HEK293 (cell line): ENCODE measurements at regions not wholly inside any gene's neighbourhood (a gene's known extent, or its start where the extent isn't known, plus 50 kb on each side); places are given as distances from the start of the nearest gene placed in this dataset.

Experiments
- CTCF ChIA-PET: fragments of 350-600 bp; formaldehyde crosslinking; extraction: SDS; loops from one replicate; lab custom pipeline; 2021; ENCODE audit warnings: antibody characterized with exemption; lab: Yijun Ruan, JAX
- POLR2A ChIA-PET: fragments of 300-600 bp; formaldehyde crosslinking; extraction: SDS; loops from one replicate; lab custom pipeline; 2020; ENCODE audit warnings: antibody characterized with exemption, inconsistent platforms; lab: Yijun Ruan, JAX
- H3K27ac ChIP-seq: fragments of 200-500 bp; sonication (Bioruptor generic); 2 replicates; pipeline ENCODE4 v1.5.1; 2014; ENCODE audit warnings: low read depth, low read length, control low read depth, inconsistent platforms; ENCODE audit errors: extremely low read depth
- H3K36me3 ChIP-seq, 2 experiments: fragments of 200-500 bp in 1 of 2; sonication (Bioruptor generic) in 1 of 2; 1 replicate in 1 of 2; 2 replicates in 1 of 2; pipeline ENCODE4 v1.5.1; 2014 to 2017; ENCODE audit warnings: inconsistent platforms in 2 of 2, low read length in 2 of 2; ENCODE audit not compliant: control insufficient read depth in 2 of 2, insufficient read depth in 1 of 2
- H3K4me1 ChIP-seq: fragments of 200-500 bp; sonication (Bioruptor generic); 2 replicates; pipeline ENCODE4 v1.5.1; 2014; ENCODE audit warnings: mild to moderate bottlenecking, low read length, inconsistent platforms; ENCODE audit not compliant: control insufficient read depth, insufficient read depth
- H3K4me3 ChIP-seq: 2 replicates; pipeline ENCODE4 v1.5.1; 2011; ENCODE audit warnings: low read depth, mild to moderate bottlenecking, control low read depth, low read length, moderate library complexity
- H3K9me3 ChIP-seq: fragments of 200-500 bp; sonication (Bioruptor generic); 2 replicates; pipeline ENCODE4 v1.5.1; 2014; ENCODE audit warnings: low read depth, low read length, inconsistent platforms; ENCODE audit not compliant: control insufficient read depth, insufficient read depth
- GFI1B ChIP-seq: fragments of 450-650 bp; formaldehyde crosslinking; IDR thresholded peaks from 2 replicates; pipeline ENCODE4 v1.5.1; 2016; ENCODE audit warnings: missing biosample characterization, missing genetic modification characterization
- KLF9 ChIP-seq: fragments of 450-650 bp; formaldehyde crosslinking; IDR thresholded peaks from 2 replicates; pipeline ENCODE4 v1.5.1; 2016; ENCODE audit warnings: missing biosample characterization, missing genetic modification characterization, low read depth
- MYNN ChIP-seq: fragments of 450-650 bp; formaldehyde crosslinking; IDR thresholded peaks from 2 replicates; pipeline ENCODE4 v1.5.1; 2016; ENCODE audit warnings: missing biosample characterization, missing genetic modification characterization, borderline replicate concordance
- ZBTB17 ChIP-seq: fragments of 450-650 bp; formaldehyde crosslinking; IDR thresholded peaks from 2 replicates; pipeline ENCODE4 v1.5.1; 2016; ENCODE audit warnings: missing biosample characterization, missing genetic modification characterization
- ZBTB20 ChIP-seq: fragments of 450-650 bp; formaldehyde crosslinking; IDR thresholded peaks from 2 replicates; pipeline ENCODE4 v1.5.1; 2016; ENCODE audit warnings: missing biosample characterization, missing genetic modification characterization
- ZFP37 ChIP-seq: fragments of 450-650 bp; formaldehyde crosslinking; IDR thresholded peaks from 2 replicates; pipeline ENCODE4 v1.5.1; 2016; ENCODE audit warnings: missing biosample characterization, missing genetic modification characterization
- ZNF132 ChIP-seq: fragments of 450-650 bp; formaldehyde crosslinking; IDR thresholded peaks from 2 replicates; pipeline ENCODE4 v1.5.1; 2017; ENCODE audit warnings: missing biosample characterization, missing genetic modification characterization, borderline replicate concordance
- ZNF155 ChIP-seq: fragments of 450-650 bp; formaldehyde crosslinking; IDR thresholded peaks from 2 replicates; pipeline ENCODE4 v1.5.1; 2016; ENCODE audit warnings: missing biosample characterization, missing genetic modification characterization
- ZNF266 ChIP-seq: fragments of 450-650 bp; formaldehyde crosslinking; IDR thresholded peaks from 2 replicates; pipeline ENCODE4 v1.5.1; 2016; ENCODE audit warnings: missing biosample characterization, missing genetic modification characterization, low read depth
- ZNF274 ChIP-seq, 2 experiments: fragments of 200-500 bp in 1 of 2; fragments of 450-650 bp in 1 of 2; sonication (Bioruptor generic) in 1 of 2; formaldehyde crosslinking in 1 of 2; IDR thresholded peaks; 2 replicates each; pipeline versions ENCODE4 v1.5.1 to v1.6.1; 2014 to 2016; ENCODE audit warnings: borderline replicate concordance in 1 of 2, inconsistent platforms in 1 of 2, low read length in 1 of 2, missing biosample characterization in 1 of 2, missing genetic modification characterization in 1 of 2
- ZNF324 ChIP-seq: fragments of 450-650 bp; formaldehyde crosslinking; IDR thresholded peaks from 2 replicates; pipeline ENCODE4 v1.5.1; 2016; ENCODE audit warnings: missing biosample characterization, missing genetic modification characterization
- ZNF560 ChIP-seq: fragments of 450-650 bp; formaldehyde crosslinking; IDR thresholded peaks from 2 replicates; pipeline ENCODE4 v1.5.1; 2017; ENCODE audit warnings: missing biosample characterization, missing genetic modification characterization, borderline replicate concordance
- ZNF621 ChIP-seq: fragments of 450-650 bp; formaldehyde crosslinking; IDR thresholded peaks from 2 replicates; pipeline ENCODE4 v1.5.1; 2017; ENCODE audit warnings: missing biosample characterization, missing genetic modification characterization
- ZNF664 ChIP-seq: fragments of 450-650 bp; formaldehyde crosslinking; IDR thresholded peaks from 2 replicates; pipeline ENCODE4 v1.5.1; 2016; ENCODE audit warnings: missing biosample characterization, missing genetic modification characterization
- ZSCAN23 ChIP-seq: fragments of 450-650 bp; formaldehyde crosslinking; IDR thresholded peaks from 2 replicates; pipeline ENCODE4 v1.5.1; 2016; ENCODE audit warnings: missing biosample characterization, missing genetic modification characterization
- ZXDB ChIP-seq: fragments of 450-650 bp; formaldehyde crosslinking; IDR thresholded peaks from 2 replicates; pipeline ENCODE4 v1.5.1; 2016; ENCODE audit warnings: missing biosample characterization, missing genetic modification characterization
- TF ChIP-seq, protein P1 (sequence below): fragments of 450-650 bp; formaldehyde crosslinking; IDR thresholded peaks from 2 replicates; pipeline ENCODE4 v1.5.1; 2016; ENCODE audit warnings: missing biosample characterization, missing genetic modification characterization
- TF ChIP-seq, protein P2 (sequence below): fragments of 450-650 bp; formaldehyde crosslinking; IDR thresholded peaks from 2 replicates; pipeline ENCODE4 v1.5.1; 2016; ENCODE audit warnings: missing biosample characterization, missing genetic modification characterization
- TF ChIP-seq, protein P3 (sequence below): fragments of 450-650 bp; formaldehyde crosslinking; IDR thresholded peaks from 2 replicates; pipeline ENCODE4 v1.5.1; 2017; ENCODE audit warnings: missing biosample characterization, mild to moderate bottlenecking, missing genetic modification characterization, moderate library complexity
- TF ChIP-seq, protein P4 (sequence below): fragments of 450-650 bp; formaldehyde crosslinking; IDR thresholded peaks from 2 replicates; pipeline ENCODE4 v1.5.1; 2017; ENCODE audit warnings: missing biosample characterization, missing genetic modification characterization

DNA sequence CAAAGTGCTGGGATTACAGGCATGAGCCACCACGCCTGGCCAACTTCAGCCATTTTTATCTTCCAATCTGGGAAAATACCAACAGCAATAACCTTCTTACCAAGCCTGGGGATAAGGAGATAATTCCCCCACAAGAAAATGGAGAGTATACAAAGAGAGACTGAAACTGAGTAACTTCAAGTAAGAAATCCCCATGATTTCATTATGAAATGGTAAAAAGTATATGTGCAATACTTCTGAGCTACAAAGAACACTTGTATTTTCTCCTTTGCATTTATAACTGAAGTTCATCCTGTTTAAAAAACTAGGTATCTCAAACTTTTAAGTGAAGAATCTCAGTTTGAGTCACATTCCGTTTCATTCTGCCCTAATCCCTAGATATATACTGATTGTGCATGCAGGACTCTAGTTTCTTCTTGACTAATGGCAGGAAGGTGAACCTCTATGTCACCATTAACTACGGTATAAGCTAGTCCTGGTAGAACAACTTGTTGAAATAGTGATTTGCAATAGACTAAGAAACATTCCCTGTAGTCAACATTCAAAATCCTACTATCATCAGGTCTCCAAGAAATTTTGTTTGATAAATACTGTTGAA is 2071.4 kb downstream of the MAT2B start:
- H3K4me3 ChIP-seq = no peak overlapping the region
- H3K36me3 ChIP-seq = no peaks in the 10 kb centered on the region
- H3K4me1 ChIP-seq = no peaks in the 10 kb centered on the region
- ChIA-PET CTCF (no interaction called here), POLR2A (no interaction called here)
- H3K9me3 ChIP-seq = no peaks in the 10 kb centered on the region
- TF ChIP-seq, protein P1, sequence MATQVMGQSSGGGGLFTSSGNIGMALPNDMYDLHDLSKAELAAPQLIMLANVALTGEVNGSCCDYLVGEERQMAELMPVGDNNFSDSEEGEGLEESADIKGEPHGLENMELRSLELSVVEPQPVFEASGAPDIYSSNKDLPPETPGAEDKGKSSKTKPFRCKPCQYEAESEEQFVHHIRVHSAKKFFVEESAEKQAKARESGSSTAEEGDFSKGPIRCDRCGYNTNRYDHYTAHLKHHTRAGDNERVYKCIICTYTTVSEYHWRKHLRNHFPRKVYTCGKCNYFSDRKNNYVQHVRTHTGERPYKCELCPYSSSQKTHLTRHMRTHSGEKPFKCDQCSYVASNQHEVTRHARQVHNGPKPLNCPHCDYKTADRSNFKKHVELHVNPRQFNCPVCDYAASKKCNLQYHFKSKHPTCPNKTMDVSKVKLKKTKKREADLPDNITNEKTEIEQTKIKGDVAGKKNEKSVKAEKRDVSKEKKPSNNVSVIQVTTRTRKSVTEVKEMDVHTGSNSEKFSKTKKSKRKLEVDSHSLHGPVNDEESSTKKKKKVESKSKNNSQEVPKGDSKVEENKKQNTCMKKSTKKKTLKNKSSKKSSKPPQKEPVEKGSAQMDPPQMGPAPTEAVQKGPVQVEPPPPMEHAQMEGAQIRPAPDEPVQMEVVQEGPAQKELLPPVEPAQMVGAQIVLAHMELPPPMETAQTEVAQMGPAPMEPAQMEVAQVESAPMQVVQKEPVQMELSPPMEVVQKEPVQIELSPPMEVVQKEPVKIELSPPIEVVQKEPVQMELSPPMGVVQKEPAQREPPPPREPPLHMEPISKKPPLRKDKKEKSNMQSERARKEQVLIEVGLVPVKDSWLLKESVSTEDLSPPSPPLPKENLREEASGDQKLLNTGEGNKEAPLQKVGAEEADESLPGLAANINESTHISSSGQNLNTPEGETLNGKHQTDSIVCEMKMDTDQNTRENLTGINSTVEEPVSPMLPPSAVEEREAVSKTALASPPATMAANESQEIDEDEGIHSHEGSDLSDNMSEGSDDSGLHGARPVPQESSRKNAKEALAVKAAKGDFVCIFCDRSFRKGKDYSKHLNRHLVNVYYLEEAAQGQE (tag by site-specific recombination) = no peak
- TF ChIP-seq ZFP37 (no peak), GFI1B (tag by site-specific recombination) (no peak), ZNF324 (tag by site-specific recombination) (no peak), ZSCAN23 (tag by site-specific recombination) (no peak), ZNF132 (tag by site-specific recombination) (no peak), ZNF274 (IDR thresholded peaks at IDR 0.05; ENCODE audit: low read length) (no peak), ZNF274 (tag by site-specific recombination; IDR thresholded peaks at IDR 0.05; ENCODE audit: borderline replicate concordance) (no peak), ZNF560 (tag by site-specific recombination) (no peak), KLF9 (no peak), ZNF621 (tag by site-specific recombination) (no peak), MYNN (tag by site-specific recombination) (no peak), ZNF155 (no peak), ZBTB20 (tag by site-specific recombination) (no peak), ZXDB (no peak), ZNF664 (tag by site-specific recombination) (no peak), ZNF266 (no peak), ZBTB17 (tag by site-specific recombination) (no peak)
- TF ChIP-seq, protein P2, sequence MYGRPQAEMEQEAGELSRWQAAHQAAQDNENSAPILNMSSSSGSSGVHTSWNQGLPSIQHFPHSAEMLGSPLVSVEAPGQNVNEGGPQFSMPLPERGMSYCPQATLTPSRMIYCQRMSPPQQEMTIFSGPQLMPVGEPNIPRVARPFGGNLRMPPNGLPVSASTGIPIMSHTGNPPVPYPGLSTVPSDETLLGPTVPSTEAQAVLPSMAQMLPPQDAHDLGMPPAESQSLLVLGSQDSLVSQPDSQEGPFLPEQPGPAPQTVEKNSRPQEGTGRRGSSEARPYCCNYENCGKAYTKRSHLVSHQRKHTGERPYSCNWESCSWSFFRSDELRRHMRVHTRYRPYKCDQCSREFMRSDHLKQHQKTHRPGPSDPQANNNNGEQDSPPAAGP (tag by site-specific recombination) = no peak
- TF ChIP-seq, protein P3, sequence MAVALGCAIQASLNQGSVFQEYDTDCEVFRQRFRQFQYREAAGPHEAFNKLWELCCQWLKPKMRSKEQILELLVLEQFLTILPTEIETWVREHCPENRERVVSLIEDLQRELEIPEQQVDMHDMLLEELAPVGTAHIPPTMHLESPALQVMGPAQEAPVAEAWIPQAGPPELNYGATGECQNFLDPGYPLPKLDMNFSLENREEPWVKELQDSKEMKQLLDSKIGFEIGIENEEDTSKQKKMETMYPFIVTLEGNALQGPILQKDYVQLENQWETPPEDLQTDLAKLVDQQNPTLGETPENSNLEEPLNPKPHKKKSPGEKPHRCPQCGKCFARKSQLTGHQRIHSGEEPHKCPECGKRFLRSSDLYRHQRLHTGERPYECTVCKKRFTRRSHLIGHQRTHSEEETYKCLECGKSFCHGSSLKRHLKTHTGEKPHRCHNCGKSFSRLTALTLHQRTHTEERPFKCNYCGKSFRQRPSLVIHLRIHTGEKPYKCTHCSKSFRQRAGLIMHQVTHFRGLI (tag by site-specific recombination) = no peak
- TF ChIP-seq, protein P4, sequence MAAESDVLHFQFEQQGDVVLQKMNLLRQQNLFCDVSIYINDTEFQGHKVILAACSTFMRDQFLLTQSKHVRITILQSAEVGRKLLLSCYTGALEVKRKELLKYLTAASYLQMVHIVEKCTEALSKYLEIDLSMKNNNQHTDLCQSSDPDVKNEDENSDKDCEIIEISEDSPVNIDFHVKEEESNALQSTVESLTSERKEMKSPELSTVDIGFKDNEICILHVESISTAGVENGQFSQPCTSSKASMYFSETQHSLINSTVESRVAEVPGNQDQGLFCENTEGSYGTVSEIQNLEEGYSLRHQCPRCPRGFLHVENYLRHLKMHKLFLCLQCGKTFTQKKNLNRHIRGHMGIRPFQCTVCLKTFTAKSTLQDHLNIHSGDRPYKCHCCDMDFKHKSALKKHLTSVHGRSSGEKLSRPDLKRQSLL = no peak
- H3K27ac ChIP-seq = no peak overlapping the region
